ENCODE measurements at regions not wholly inside any gene's neighbourhood (a gene's known extent, or its start where the extent isn't known, plus 50 kb on each side); places are given as distances from the start of the nearest gene placed in this dataset.

DNA sequence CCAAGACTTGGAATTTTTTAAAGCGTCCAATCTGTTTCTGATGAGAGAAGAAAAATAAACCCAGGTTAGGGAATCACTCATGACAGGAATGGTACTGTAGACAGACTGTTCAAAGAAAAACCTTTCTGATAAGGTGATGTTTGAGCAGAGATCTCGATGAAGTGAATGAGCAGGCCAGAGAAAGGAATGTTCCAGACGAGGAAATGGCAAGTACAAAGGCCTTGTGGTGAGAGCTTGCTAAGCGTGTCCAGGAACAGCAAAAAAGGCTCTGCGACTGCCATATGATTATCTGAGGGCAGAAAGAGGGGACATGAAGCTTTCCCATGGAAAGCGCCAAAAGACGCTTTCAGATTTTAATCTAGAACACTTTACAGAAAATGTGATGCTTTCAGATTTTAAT is 458.4 kb upstream of the SOX5 start:
- BruUV-seq (replicated peaks), result no TSS peak

GRCh38 chr12:24404086-24404815 is 454.8 kb upstream of the SOX5 start:
- Histone ChIP-seq H3K4me1 (ENCODE audit: insufficient read depth, low read length) (no peaks in the 10 kb centered on the region), H3K79me2 (ENCODE audit: insufficient read depth, low read length) (no peaks in the 10 kb centered on the region), H3K4me2 (ENCODE audit: low read depth, low read length) (no peak overlapping the region), H3K9me3 (ENCODE audit: low read length) (no peaks in the 10 kb centered on the region), H3K9ac (ENCODE audit: insufficient read depth, low read depth, low read length) (no peak overlapping the region), H3K27me3 (ENCODE audit: control insufficient read depth in 1 of 2, insufficient read depth in 2 of 2, low read length in 2 of 2) (peaks cover 1 to 6% of the 10 kb centered on the region in 2 experiments; a peak in 2 of 5 replicates), H2AFZ (ENCODE audit: low read length) (no peak overlapping the region), H3K36me3 (replicated peaks in 1 of 2; ENCODE audit: control insufficient read depth in 1 of 2, insufficient read depth in 2 of 2, low read length in 2 of 2) (no peaks in the 10 kb centered on the region), H4K20me1 (ENCODE audit: insufficient read depth, low read length) (no peaks in the 10 kb centered on the region), H3K27ac (ENCODE audit: extremely low read length, insufficient read depth, low read length) (no peak overlapping the region), H3K4me3 (replicated peaks in 1 of 3; ENCODE audit: insufficient read depth in 1 of 3, low read depth in 2 of 3, low read length in 3 of 3) (no peak overlapping the region)
- DNase-seq (ENCODE audit: low spot score) (peak; percentile 2), ATAC-seq (no peak), FAIRE-seq (no peak)
- in situ Hi-C loops (cut with HindIII; ENCODE audit: extremely low pct_ligation_motif_present, low pct_unique_long_range_greater_than_20kb) (no loop called here), intact Hi-C loops (cut with micrococcal nuclease; ENCODE audit: unreplicated experiment) (no loop called here)
- WGBS (ENCODE audit: low lambda C conversion rate), result 24% methylated on average over 6 of the region's 6 CpGs
- ChIA-PET POLR2A (no interaction called here), CTCF (ENCODE audit: low intra/inter-chr PET ratio, low total read pairs) (no interaction called here)
- 0 out of 2 replicates have a peak, but pooled peaks have one; percentile 17 for TF ChIP-seq CEBPB (IDR thresholded peaks at IDR 0.05; ENCODE audit: borderline replicate concordance, low read depth, low read length)
- TF ChIP-seq ZNF883 (CRISPR knock-in tag; IDR thresholded peaks at IDR 0.05; ENCODE audit: not compliant biosample characterization), result no peak
- no TSS peak for BruUV-seq (replicated peaks)

More for the DNA sequence above, 458.4 kb upstream of the SOX5 start:
- no peak for ATAC-seq
- H3K4me1 ChIP-seq (ENCODE audit: insufficient read depth, low read length), result no peaks in the 10 kb centered on the region
- H3K27me3 ChIP-seq (ENCODE audit: control insufficient read depth in 1 of 2, insufficient read depth in 2 of 2, low read length in 2 of 2), result peaks cover 1 to 6% of the 10 kb centered on the region in 2 experiments; a peak in 2 of 5 replicates
- no peak overlapping the region for H3K4me3 ChIP-seq (replicated peaks in 1 of 3; ENCODE audit: insufficient read depth in 1 of 3, low read depth in 2 of 3, low read length in 3 of 3)
- no peak overlapping the region for H2AFZ ChIP-seq (ENCODE audit: low read length)
- no peak for FAIRE-seq
- no peaks in the 10 kb centered on the region for H3K79me2 ChIP-seq (ENCODE audit: insufficient read depth, low read length)
- POLR2A ChIA-PET, result no interaction called here
- H4K20me1 ChIP-seq (ENCODE audit: insufficient read depth, low read length), result no peaks in the 10 kb centered on the region
- no peaks in the 10 kb centered on the region for H3K36me3 ChIP-seq (replicated peaks in 1 of 2; ENCODE audit: control insufficient read depth in 1 of 2, insufficient read depth in 2 of 2, low read length in 2 of 2)
- H3K4me2 ChIP-seq (ENCODE audit: low read depth, low read length), result no peak overlapping the region
- TF ChIP-seq ZNF180 (CRISPR knock-in tag; IDR thresholded peaks at IDR 0.05; ENCODE audit: borderline replicate concordance, low read depth) (no peak), ZNF740 (CRISPR knock-in tag; IDR thresholded peaks at IDR 0.05) (no peak), E2F1 (CRISPR knock-in tag; IDR thresholded peaks at IDR 0.05) (no peak), GPN1 (CRISPR knock-in tag; IDR thresholded peaks at IDR 0.05; ENCODE audit: borderline replicate concordance) (no peak), KDM4B (CRISPR knock-in tag; IDR thresholded peaks at IDR 0.05) (no peak), ZNF337 (CRISPR knock-in tag; IDR thresholded peaks at IDR 0.05; ENCODE audit: borderline replicate concordance, low read depth) (no peak), RORA (CRISPR knock-in tag; IDR thresholded peaks at IDR 0.05) (no peak)
- no peak overlapping the region for H3K27ac ChIP-seq (ENCODE audit: extremely low read length, insufficient read depth, low read length)
- no peaks in the 10 kb centered on the region for H3K9me3 ChIP-seq (ENCODE audit: low read length)
- CTCF ChIA-PET (ENCODE audit: low intra/inter-chr PET ratio, low total read pairs), result no interaction called here
- in situ Hi-C loops (cut with HindIII; ENCODE audit: extremely low pct_ligation_motif_present, low pct_unique_long_range_greater_than_20kb) (no loop called here), intact Hi-C loops (cut with micrococcal nuclease; ENCODE audit: unreplicated experiment) (no loop called here)
- DNase-seq (ENCODE audit: low spot score), result no peak
- 56% methylated on average over 7 of the region's 7 CpGs for WGBS (ENCODE audit: low lambda C conversion rate)
- H3K9ac ChIP-seq (ENCODE audit: insufficient read depth, low read depth, low read length), result no peak overlapping the region

Data from HepG2 (cell line).